ENCODE measurements at regions not wholly inside any gene's neighbourhood (a gene's known extent, or its start where the extent isn't known, plus 50 kb on each side); places are given as distances from the start of the nearest gene placed in this dataset.

GRCh38 chr2:39937621-39938020 lies 158.6 kb upstream of the THUMPD2 start:
- Histone ChIP-seq H3K4me1 (no peaks in the 10 kb centered on the region), H3K27ac (no peak overlapping the region), H3K9me3 (no peaks in the 10 kb centered on the region), H3K36me3 (no peaks in the 10 kb centered on the region), H3K4me3 (no peak overlapping the region), H3K27me3 (ENCODE audit: low read depth) (no peaks in the 10 kb centered on the region)
- intact Hi-C loops (cut with DNase I): no loop called here
- DNase-seq (no peak), ATAC-seq (no peak)
- no peak for TF ChIP-seq CTCF (IDR thresholded peaks at IDR 0.05)

- Histone ChIP-seq H3K4me1 (no peaks in the 10 kb centered on the region), H3K36me3 (no peaks in the 10 kb centered on the region), H3K27me3 (ENCODE audit: low read depth) (no peaks in the 10 kb centered on the region), H3K27ac (no peak overlapping the region), H3K9me3 (no peaks in the 10 kb centered on the region), H3K4me3 (no peak overlapping the region)
- intact Hi-C loops (cut with DNase I): no loop called here
- ATAC-seq (no peak), DNase-seq (no peak)
- TF ChIP-seq CTCF (IDR thresholded peaks at IDR 0.05): no peak
Observed at GRCh38 chr2:39934851-39935250, 155.8 kb upstream of the THUMPD2 start.

GRCh38 chr2:39933196-39933595 lies 154.1 kb upstream of the THUMPD2 start:
- intact Hi-C loops (cut with DNase I): no loop called here
- ATAC-seq (no peak), DNase-seq (no peak)
- Histone ChIP-seq H3K36me3 (no peaks in the 10 kb centered on the region), H3K27ac (no peak overlapping the region), H3K9me3 (no peaks in the 10 kb centered on the region), H3K27me3 (ENCODE audit: low read depth) (no peaks in the 10 kb centered on the region), H3K4me3 (no peak overlapping the region), H3K4me1 (no peaks in the 10 kb centered on the region)
- TF ChIP-seq CTCF (IDR thresholded peaks at IDR 0.05): no peak

GRCh38 chr2:39932198-39932597 lies 153.1 kb upstream of the THUMPD2 start:
- H3K27ac ChIP-seq: no peak overlapping the region
- no peaks in the 10 kb centered on the region for H3K27me3 ChIP-seq (ENCODE audit: low read depth)
- H3K4me1 ChIP-seq: no peaks in the 10 kb centered on the region
- no peak for TF ChIP-seq CTCF (IDR thresholded peaks at IDR 0.05)
- ATAC-seq: no peak
- no peaks in the 10 kb centered on the region for H3K36me3 ChIP-seq
- no peaks in the 10 kb centered on the region for H3K9me3 ChIP-seq
- intact Hi-C loops (cut with DNase I): no loop called here
- H3K4me3 ChIP-seq: no peak overlapping the region
- no peak for DNase-seq

- ATAC-seq (no peak), DNase-seq (no peak)
- no peaks in the 10 kb centered on the region for H3K36me3 ChIP-seq
- no peak overlapping the region for H3K4me3 ChIP-seq
- TF ChIP-seq CTCF (IDR thresholded peaks at IDR 0.05): no peak
- intact Hi-C loops (cut with DNase I): no loop called here
- H3K27ac ChIP-seq: no peak overlapping the region
- H3K27me3 ChIP-seq (ENCODE audit: low read depth): no peaks in the 10 kb centered on the region
- no peaks in the 10 kb centered on the region for H3K4me1 ChIP-seq
- no peaks in the 10 kb centered on the region for H3K9me3 ChIP-seq
Observed at GRCh38 chr2:39930175-39930917, 151.3 kb upstream of the THUMPD2 start.

Measured in lower lobe of right lung (tissue), 2 donors.